Fibroblast of pulmonary artery (primary cell): ENCODE measurements at regions not wholly inside any gene's neighbourhood (a gene's known extent, or its start where the extent isn't known, plus 50 kb on each side); places are given as distances from the start of the nearest gene placed in this dataset.

Source experiments
- DNase-seq: peaks from one replicate; pipeline ENCODE4 v3.0.0-alpha.2; 2010; ENCODE audit warnings: low read depth
- H3K4me3 ChIP-seq: replicated peaks from 2 replicates; pipeline ENCODE4 v1.5.1; 2011; ENCODE audit warnings: low read depth, mild to moderate bottlenecking, control low read depth, low read length, moderate library complexity
- TF ChIP-seq, protein P1 (sequence below): IDR thresholded peaks from 2 replicates; pipeline ENCODE4 v1.5.1; 2011; ENCODE audit warnings: mild to moderate bottlenecking, control low read depth, low read length, inconsistent platforms; ENCODE audit errors: missing control alignments

DNA sequence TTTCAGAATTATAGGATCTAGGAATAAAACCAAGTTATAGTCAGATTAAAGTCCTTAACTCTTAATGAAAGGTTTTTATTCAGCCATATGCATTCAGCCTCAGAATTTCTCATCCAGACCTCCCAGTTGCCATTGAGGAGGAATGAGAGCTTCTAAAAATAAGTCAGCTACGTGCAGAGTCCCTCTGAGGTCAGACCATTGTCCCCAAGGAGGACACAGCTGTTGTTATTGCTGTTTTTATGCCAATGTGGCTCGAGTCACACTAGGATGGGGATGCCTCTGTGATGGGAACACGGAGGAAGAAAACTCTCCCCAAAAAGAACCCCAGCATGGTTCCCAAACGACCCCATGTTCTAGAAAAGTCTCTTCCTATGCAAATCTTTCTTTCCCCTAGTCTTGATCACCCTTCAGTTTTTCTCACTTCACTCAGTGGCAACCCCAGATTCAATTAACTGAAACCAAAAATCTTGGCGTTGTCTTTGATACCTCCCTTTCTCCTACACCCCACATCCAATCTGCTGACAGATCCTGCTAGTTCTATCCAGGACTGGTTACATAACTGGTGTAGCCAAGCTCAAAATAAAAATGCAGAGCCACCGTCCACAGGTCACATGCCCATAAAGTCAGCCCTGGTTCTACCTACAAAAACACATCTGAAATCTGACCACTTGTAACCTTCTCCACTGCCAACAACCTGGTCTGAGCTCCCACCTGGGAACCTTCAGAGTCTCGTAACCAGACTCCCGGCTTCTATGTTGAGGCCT is 138.2 kb upstream of the ERCC4 start:
- TF ChIP-seq, protein P1, sequence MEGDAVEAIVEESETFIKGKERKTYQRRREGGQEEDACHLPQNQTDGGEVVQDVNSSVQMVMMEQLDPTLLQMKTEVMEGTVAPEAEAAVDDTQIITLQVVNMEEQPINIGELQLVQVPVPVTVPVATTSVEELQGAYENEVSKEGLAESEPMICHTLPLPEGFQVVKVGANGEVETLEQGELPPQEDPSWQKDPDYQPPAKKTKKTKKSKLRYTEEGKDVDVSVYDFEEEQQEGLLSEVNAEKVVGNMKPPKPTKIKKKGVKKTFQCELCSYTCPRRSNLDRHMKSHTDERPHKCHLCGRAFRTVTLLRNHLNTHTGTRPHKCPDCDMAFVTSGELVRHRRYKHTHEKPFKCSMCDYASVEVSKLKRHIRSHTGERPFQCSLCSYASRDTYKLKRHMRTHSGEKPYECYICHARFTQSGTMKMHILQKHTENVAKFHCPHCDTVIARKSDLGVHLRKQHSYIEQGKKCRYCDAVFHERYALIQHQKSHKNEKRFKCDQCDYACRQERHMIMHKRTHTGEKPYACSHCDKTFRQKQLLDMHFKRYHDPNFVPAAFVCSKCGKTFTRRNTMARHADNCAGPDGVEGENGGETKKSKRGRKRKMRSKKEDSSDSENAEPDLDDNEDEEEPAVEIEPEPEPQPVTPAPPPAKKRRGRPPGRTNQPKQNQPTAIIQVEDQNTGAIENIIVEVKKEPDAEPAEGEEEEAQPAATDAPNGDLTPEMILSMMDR = no peak
- no peak overlapping the region for H3K4me3 ChIP-seq
- no peak for DNase-seq

DNA sequence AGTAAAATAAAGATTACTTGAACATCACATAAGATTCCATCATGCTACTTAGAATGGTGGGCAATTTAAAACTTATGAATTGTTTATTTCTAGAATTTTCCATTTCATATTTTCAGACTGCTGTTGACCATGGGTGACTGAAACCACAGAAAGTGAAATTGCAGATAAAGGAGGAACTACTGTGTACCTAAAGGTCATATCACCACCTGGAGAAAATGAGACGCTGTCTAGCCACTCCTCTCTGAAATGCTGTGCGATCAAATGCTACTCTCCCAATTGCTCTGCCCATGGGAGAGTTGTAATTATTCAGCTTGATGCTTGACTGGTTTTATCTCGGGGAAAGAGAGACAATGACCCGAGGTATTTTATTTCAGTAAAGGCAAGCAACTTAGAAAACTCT is 128.9 kb upstream of the ERCC4 start:
- TF ChIP-seq, protein P1 = no peak
- no peak overlapping the region for H3K4me3 ChIP-seq
- DNase-seq = no peak

DNA sequence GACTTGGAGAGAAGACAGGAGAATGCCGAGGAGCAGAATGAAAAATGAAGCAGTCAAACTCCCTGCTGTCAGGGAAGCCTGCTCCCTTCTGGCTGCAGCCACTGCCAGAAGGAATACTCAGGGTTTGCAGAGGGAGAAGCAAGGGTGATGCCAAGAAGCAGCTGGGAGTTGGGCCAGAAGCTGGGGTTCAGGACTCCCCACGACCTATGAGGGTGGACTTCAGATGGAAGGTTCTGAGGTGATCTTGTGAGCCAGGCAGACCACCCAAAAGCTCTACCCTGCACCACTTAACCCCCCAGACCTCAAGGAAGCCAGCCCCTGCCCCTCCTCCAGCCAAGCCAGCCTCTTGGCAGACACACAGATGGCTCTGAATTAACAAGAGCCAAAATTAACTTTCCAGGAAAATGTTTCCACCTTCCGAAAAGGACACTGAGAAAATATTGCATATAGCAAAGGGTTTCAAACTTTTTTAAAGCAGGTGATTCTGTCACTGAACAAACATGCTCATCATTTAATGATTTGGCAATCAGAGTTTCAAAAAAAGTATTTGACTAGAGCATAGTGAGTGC is 126.0 kb upstream of the ERCC4 start:
- DNase-seq = no peak
- H3K4me3 ChIP-seq = no peak overlapping the region

GRCh38 chr16:13795131-13795530 is 124.8 kb upstream of the ERCC4 start:
- H3K4me3 ChIP-seq = no peak overlapping the region
- TF ChIP-seq, protein P1 = no peak
- DNase-seq = no peak

More for the DNA sequence above, 126.0 kb upstream of the ERCC4 start:
- TF ChIP-seq, protein P1 = no peak

DNA sequence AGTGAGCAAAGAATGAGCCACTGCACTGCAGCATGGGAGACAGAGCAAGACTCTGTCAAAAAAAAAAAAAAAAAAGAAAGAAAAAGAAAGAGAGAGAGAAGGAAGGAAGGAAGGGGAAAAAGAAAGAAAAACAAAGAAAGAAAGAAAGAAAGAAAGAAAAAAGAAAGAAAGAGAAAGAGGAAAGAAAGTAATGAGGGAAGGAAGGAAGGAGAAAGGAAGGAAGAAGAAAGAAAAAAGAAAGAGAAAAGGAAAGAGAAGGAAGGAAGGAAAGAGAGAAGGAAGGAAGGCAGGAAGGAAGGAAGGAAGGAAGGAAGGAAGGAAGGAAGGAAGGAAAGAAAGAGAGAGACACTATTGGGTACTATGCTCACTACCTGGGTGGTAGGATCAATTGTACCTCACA is 122.2 kb upstream of the ERCC4 start:
- no peak overlapping the region for H3K4me3 ChIP-seq
- DNase-seq = no peak
- TF ChIP-seq, protein P1 = no peak

DNA sequence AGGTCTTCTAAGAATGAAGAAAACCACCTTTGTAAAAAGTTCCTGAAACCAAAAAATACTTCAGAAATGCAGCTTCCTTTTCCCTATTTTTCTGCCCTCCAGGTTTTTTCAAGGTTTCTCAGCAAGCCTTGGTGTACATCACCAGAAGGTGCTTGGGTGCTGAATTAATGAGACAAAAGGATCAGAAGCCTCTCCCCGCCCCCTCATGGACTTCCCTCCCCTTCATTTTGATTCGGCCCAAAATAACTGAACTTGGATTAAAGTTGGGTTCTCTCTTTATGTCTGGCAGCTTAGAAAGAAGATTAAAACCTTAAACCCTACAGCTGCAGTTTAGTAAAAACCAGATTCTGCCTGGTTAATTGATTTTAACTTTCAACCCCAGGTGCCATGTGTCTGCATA is 121.7 kb upstream of the ERCC4 start:
- H3K4me3 ChIP-seq = no peak overlapping the region
- TF ChIP-seq, protein P1 = no peak
- DNase-seq = no peak

GRCh38 chr16:13803974-13804373 is 116.0 kb upstream of the ERCC4 start:
- TF ChIP-seq, protein P1 = no peak
- DNase-seq = no peak
- no peak overlapping the region for H3K4me3 ChIP-seq
